Retinal pigment epithelial cell (primary cell): ENCODE measurements at regions not wholly inside any gene's neighbourhood (a gene's known extent, or its start where the extent isn't known, plus 50 kb on each side); places are given as distances from the start of the nearest gene placed in this dataset.

Experiments
- DNase-seq: peaks from one replicate; pipeline ENCODE4 v3.0.0-alpha.2; 2010; ENCODE audit warnings: low read depth
- H3K4me3 ChIP-seq: 2 replicates; pipeline ENCODE4 v1.5.1; 2011; ENCODE audit warnings: mild to moderate bottlenecking, low read length, control low read depth, moderate library complexity
- TF ChIP-seq, protein P1 (sequence below): conservative IDR thresholded peaks from 2 replicates; pipeline ENCODE4 v1.5.1; 2011; ENCODE audit warnings: low read depth, low read length, control low read depth, inconsistent platforms

DNA sequence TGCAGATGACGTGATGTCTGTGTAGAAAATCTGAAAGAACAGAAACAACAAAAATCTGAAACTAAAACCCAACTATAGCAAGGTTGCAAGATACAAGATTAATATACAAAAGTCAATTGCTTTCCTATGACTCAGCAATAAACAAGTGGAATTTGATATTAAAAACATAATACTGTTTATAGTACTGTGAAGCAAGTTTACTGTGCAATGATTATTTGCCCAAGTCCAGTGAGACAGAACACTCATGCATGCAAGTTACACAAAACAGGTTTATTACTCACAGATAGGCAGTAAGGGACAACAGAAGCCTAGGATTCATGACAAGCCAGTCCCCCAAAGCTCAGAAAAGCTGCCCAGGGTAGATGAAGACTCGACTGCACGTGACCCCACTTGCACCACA, 62.4 kb upstream of the RAB4A start:
- H3K4me3 ChIP-seq = no peak overlapping the region
- TF ChIP-seq, protein P1, sequence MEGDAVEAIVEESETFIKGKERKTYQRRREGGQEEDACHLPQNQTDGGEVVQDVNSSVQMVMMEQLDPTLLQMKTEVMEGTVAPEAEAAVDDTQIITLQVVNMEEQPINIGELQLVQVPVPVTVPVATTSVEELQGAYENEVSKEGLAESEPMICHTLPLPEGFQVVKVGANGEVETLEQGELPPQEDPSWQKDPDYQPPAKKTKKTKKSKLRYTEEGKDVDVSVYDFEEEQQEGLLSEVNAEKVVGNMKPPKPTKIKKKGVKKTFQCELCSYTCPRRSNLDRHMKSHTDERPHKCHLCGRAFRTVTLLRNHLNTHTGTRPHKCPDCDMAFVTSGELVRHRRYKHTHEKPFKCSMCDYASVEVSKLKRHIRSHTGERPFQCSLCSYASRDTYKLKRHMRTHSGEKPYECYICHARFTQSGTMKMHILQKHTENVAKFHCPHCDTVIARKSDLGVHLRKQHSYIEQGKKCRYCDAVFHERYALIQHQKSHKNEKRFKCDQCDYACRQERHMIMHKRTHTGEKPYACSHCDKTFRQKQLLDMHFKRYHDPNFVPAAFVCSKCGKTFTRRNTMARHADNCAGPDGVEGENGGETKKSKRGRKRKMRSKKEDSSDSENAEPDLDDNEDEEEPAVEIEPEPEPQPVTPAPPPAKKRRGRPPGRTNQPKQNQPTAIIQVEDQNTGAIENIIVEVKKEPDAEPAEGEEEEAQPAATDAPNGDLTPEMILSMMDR = no peak
- DNase-seq = no peak

DNA sequence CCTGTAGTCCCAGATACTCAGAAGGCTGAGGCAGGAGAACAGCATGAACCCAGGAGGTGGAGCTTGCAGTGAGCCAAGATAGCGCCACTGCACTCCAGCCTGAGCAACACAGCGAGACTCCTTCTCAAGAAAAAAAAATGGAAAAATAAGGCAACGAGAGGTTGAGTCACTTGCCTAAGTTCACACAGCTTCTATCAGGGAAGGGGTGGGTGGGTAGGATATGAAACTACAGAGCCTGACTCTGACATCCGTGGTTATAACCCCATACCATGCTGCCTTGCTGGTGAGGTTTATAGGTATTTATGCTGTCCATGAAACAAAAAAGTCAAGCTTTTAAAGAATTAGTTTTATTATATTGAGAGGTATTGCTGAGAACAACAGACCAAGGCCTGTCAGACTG, 61.5 kb upstream of the RAB4A start:
- no peak overlapping the region for H3K4me3 ChIP-seq
- TF ChIP-seq, protein P1 = no peak
- DNase-seq = no peak

DNA sequence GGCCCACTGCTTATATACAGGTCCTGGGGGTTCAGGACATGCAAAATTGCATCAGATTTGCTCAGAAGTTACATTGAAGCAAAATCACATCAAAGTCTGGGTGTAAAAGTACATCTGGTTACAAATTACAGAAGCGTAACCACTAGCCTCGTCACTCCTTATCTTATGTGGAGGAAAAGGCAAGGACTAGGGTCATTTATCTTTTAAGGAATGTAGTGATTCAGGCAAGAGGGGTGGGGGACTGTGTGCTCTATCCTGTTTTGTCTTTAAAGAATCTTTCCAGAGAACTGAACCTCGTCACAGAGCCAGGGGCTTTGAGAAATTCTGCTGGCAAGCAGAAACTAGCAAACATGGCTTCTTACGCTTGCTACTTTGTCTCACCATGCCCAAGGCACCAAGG, 61.1 kb upstream of the RAB4A start:
- TF ChIP-seq, protein P1 = no peak
- H3K4me3 ChIP-seq = no peak overlapping the region
- DNase-seq = no peak

DNA sequence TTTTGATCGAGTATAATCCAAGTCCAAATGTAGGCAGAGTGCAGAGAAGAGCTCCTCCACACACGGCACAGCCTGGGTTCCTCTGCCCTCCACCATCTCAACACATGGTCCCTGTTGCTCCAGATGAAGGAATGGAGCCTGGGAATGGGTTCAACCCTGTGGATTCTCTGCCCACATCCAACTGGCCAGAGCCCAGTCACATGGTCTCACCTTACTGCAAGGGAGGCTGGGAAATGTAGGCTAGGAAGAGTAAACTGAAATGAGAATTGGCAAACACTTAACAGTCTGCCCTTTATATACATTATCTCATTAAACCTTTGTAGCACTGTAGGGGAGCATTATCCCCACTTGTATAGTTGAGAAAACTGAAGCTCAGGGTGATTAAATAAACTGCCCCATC, 60.1 kb upstream of the RAB4A start:
- TF ChIP-seq, protein P1 = no peak
- H3K4me3 ChIP-seq = no peak overlapping the region
- DNase-seq = no peak

DNA sequence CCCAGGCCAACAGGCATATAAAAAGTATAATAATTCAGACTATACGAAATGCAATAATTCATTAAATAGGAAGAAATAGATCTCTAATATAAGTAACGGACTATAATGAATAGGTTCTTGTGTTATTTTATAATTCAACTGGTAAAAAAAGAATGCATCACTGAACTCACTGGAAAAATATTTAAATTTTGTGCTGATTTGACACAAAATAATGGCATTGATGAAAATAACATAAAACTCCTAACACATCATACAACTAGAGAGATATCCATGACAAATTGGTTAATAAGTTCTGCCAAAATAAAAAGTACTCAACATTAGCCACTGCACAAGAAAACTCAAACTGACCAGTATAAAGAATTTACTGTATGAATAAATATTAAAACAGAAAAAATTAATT, 57.1 kb upstream of the RAB4A start:
- DNase-seq = no peak
- TF ChIP-seq, protein P1 = no peak

DNA sequence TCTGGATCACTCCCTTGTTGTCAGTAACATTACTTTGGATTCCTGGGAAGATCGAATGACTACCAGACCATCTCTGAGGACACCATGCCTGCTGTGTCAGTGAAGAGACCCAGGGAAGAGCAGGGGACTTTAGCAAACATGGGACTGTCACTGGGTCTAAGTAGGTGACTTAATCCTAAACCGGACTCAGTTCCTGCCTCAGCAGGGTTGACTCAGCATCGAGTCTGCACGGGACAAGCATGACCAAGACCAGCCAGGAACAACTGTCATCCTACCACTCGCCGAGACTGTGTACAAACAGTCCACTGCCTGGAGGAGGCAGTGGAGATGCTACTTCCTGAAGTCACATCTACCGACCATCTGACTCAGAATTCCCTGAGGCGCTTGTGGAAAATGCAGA, 53.2 kb upstream of the RAB4A start:
- no peak overlapping the region for H3K4me3 ChIP-seq
- no peak for DNase-seq
- TF ChIP-seq, protein P1 = no peak

More for the DNA sequence above, 57.1 kb upstream of the RAB4A start:
- no peak overlapping the region for H3K4me3 ChIP-seq

DNA sequence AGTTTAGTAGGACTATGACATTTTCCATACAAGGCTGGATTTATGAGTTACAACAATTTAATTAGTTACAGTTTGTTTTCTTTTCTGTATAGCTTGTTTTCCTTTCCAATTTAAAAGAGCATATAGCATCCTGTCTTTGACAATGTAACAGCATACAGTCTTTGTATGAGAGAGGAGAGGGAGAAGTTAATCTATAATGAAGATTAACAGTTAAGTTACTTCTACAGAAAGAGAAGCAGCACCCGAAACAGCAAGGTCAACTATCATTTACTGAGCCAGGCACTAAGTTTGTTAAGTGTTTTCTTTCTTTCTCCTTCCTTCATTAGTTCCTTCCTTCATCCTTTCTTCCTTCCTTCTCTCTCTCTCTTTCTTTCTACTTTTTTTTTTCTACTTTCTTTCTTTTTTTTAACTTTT, 52.3 kb upstream of the RAB4A start:
- TF ChIP-seq, protein P1 = no peak
- H3K4me3 ChIP-seq = no peak overlapping the region
- DNase-seq = no peak
